SH-SY5Y (cell line): ENCODE measurements at regions not wholly inside any gene's neighbourhood (a gene's known extent, or its start where the extent isn't known, plus 50 kb on each side); places are given as distances from the start of the nearest gene placed in this dataset.

ENCODE experiments used
- GATA2 ChIP-seq: IDR thresholded peaks from 2 replicates; pipeline ENCODE4 v1.6.1; 2011; ENCODE audit warnings: mild to moderate bottlenecking, low read depth, low read length
- GATA3 ChIP-seq: IDR thresholded peaks from 2 replicates; pipeline ENCODE4 v1.6.1; 2011; ENCODE audit warnings: low read depth, mild to moderate bottlenecking, low read length, moderate library complexity

- TF ChIP-seq GATA2, result no peak
- no peak for TF ChIP-seq GATA3
Observed at GRCh38 chr1:227482023-227482299, 81.4 kb upstream of the ZNF678 start.
